ENCODE measurements at regions not wholly inside any gene's neighbourhood (a gene's known extent, or its start where the extent isn't known, plus 50 kb on each side); places are given as distances from the start of the nearest gene placed in this dataset.

GRCh38 chr3:118842147-118842863 is 192.3 kb downstream of the IGSF11 start:
- Mint-ChIP-seq H3K4me1 (no peaks in the 10 kb centered on the region), H3K36me3 (ENCODE audit: low read depth) (no peaks in the 10 kb centered on the region), H3K4me3 (no peak overlapping the region), H3K27ac (no peak overlapping the region), H3K27me3 (no peaks in the 10 kb centered on the region)
- peaks cover 6% of the 10 kb centered on the region for H3K9me3 ChIP-seq (ENCODE audit: control insufficient read depth, low read length, poor library complexity, severe bottlenecking)
- DNase-seq (no peak), ATAC-seq (no peak)

GRCh38 chr3:118846176-118846575 is 188.5 kb downstream of the IGSF11 start:
- Mint-ChIP-seq H3K4me1 (no peaks in the 10 kb centered on the region), H3K27ac (no peak overlapping the region), H3K4me3 (no peak overlapping the region), H3K27me3 (no peaks in the 10 kb centered on the region), H3K36me3 (ENCODE audit: low read depth) (peaks cover 3% of the 10 kb centered on the region)
- no peak for ATAC-seq
- no peak for DNase-seq
- H3K9me3 ChIP-seq (ENCODE audit: control insufficient read depth, low read length, poor library complexity, severe bottlenecking): peaks cover 6% of the 10 kb centered on the region
